ENCODE measurements at regions not wholly inside any gene's neighbourhood (a gene's known extent, or its start where the extent isn't known, plus 50 kb on each side); places are given as distances from the start of the nearest gene placed in this dataset.

- ChIA-PET POLR2A (no interaction called here), CTCF (no interaction called here)
- DNase-seq (ENCODE audit: extremely low spot score): no peak
- TF ChIP-seq FOXM1 (IDR thresholded peaks at IDR 0.05; ENCODE audit: borderline replicate concordance): no peak
- TF ChIP-seq HDGF (IDR thresholded peaks at IDR 0.05; ENCODE audit: borderline replicate concordance): no peak
- no peak for TF ChIP-seq LEF1 (IDR thresholded peaks at IDR 0.05; ENCODE audit: borderline replicate concordance)
- TF ChIP-seq ZNF384 (IDR thresholded peaks at IDR 0.05): no peak
- no peak for TF ChIP-seq SP1 (IDR thresholded peaks at IDR 0.05)
- no peak for TF ChIP-seq NFRKB (IDR thresholded peaks at IDR 0.05)
- TF ChIP-seq CTBP1 (IDR thresholded peaks at IDR 0.05; ENCODE audit: borderline replicate concordance): no peak
- no peak for TF ChIP-seq ARNT (IDR thresholded peaks at IDR 0.05)
- no peak for TF ChIP-seq SUZ12 (IDR thresholded peaks at IDR 0.05)
- TF ChIP-seq TARDBP (IDR thresholded peaks at IDR 0.05): no peak
- no peak for TF ChIP-seq PKNOX1 (IDR thresholded peaks at IDR 0.05)
- no peak for TF ChIP-seq BHLHE40 (IDR thresholded peaks at IDR 0.05; ENCODE audit: borderline replicate concordance)
Measured at GRCh38 chr2:142665241-142665640, 212.2 kb upstream of the KYNU start.

- TF ChIP-seq HDGF (IDR thresholded peaks at IDR 0.05; ENCODE audit: borderline replicate concordance) (no peak), PKNOX1 (IDR thresholded peaks at IDR 0.05) (no peak), FOXK2 (IDR thresholded peaks at IDR 0.05) (no peak), TARDBP (IDR thresholded peaks at IDR 0.05) (no peak), BHLHE40 (IDR thresholded peaks at IDR 0.05; ENCODE audit: borderline replicate concordance) (no peak), CTBP1 (IDR thresholded peaks at IDR 0.05; ENCODE audit: borderline replicate concordance) (no peak), NFRKB (IDR thresholded peaks at IDR 0.05) (no peak), SUZ12 (IDR thresholded peaks at IDR 0.05) (no peak), L3MBTL2 (conservative IDR thresholded peaks at IDR 0.05) (no peak), ELF4 (IDR thresholded peaks at IDR 0.05) (no peak), LEF1 (IDR thresholded peaks at IDR 0.05; ENCODE audit: borderline replicate concordance) (no peak), ZNF384 (IDR thresholded peaks at IDR 0.05) (no peak), SP1 (IDR thresholded peaks at IDR 0.05) (no peak), ARNT (IDR thresholded peaks at IDR 0.05) (no peak), FOXM1 (IDR thresholded peaks at IDR 0.05; ENCODE audit: borderline replicate concordance) (no peak), FOXA1 (IDR thresholded peaks at IDR 0.05) (no peak)
- POLR2A ChIA-PET: no interaction called here
- CTCF ChIA-PET: interaction anchor here (0.6 kb wide), 1 partner anchor 9 kb away, joined by 6 read pairs; no protein-coding TSS in a partner anchor
- DNase-seq (ENCODE audit: extremely low spot score): no peak
Measured at GRCh38 chr2:142650601-142651000, 226.9 kb upstream of the KYNU start.

GRCh38 chr2:142649581-142649980 is 227.9 kb upstream of the KYNU start:
- no peak for TF ChIP-seq FOXK2 (IDR thresholded peaks at IDR 0.05)
- no peak for TF ChIP-seq ELF4 (IDR thresholded peaks at IDR 0.05)
- TF ChIP-seq SUZ12 (IDR thresholded peaks at IDR 0.05): no peak
- no peak for TF ChIP-seq HDGF (IDR thresholded peaks at IDR 0.05; ENCODE audit: borderline replicate concordance)
- no peak for TF ChIP-seq PKNOX1 (IDR thresholded peaks at IDR 0.05)
- no peak for TF ChIP-seq SP1 (IDR thresholded peaks at IDR 0.05)
- no peak for TF ChIP-seq TARDBP (IDR thresholded peaks at IDR 0.05)
- no peak for TF ChIP-seq LEF1 (IDR thresholded peaks at IDR 0.05; ENCODE audit: borderline replicate concordance)
- no peak for TF ChIP-seq ARNT (IDR thresholded peaks at IDR 0.05)
- TF ChIP-seq L3MBTL2 (conservative IDR thresholded peaks at IDR 0.05): no peak
- no peak for TF ChIP-seq BHLHE40 (IDR thresholded peaks at IDR 0.05; ENCODE audit: borderline replicate concordance)
- no peak for TF ChIP-seq ZNF384 (IDR thresholded peaks at IDR 0.05)
- no peak for TF ChIP-seq CTBP1 (IDR thresholded peaks at IDR 0.05; ENCODE audit: borderline replicate concordance)
- no peak for TF ChIP-seq NFRKB (IDR thresholded peaks at IDR 0.05)
- no peak for TF ChIP-seq FOXA1 (IDR thresholded peaks at IDR 0.05)
- no peak for TF ChIP-seq FOXM1 (IDR thresholded peaks at IDR 0.05; ENCODE audit: borderline replicate concordance)
- POLR2A ChIA-PET: no interaction called here
- DNase-seq (ENCODE audit: extremely low spot score): no peak
- CTCF ChIA-PET: interaction anchor here (0.6 kb wide), 1 partner anchor 10 kb away, joined by 6 read pairs; no protein-coding TSS in a partner anchor

- TF ChIP-seq FOXK2 (IDR thresholded peaks at IDR 0.05): no peak
- TF ChIP-seq FOXM1 (IDR thresholded peaks at IDR 0.05; ENCODE audit: borderline replicate concordance): no peak
- TF ChIP-seq PKNOX1 (IDR thresholded peaks at IDR 0.05): no peak
- TF ChIP-seq ELF4 (IDR thresholded peaks at IDR 0.05): no peak
- TF ChIP-seq FOXA1 (IDR thresholded peaks at IDR 0.05): no peak
- no peak for TF ChIP-seq ZNF384 (IDR thresholded peaks at IDR 0.05)
- TF ChIP-seq TARDBP (IDR thresholded peaks at IDR 0.05): no peak
- TF ChIP-seq SUZ12 (IDR thresholded peaks at IDR 0.05): no peak
- no peak for TF ChIP-seq HDGF (IDR thresholded peaks at IDR 0.05; ENCODE audit: borderline replicate concordance)
- no peak for TF ChIP-seq LEF1 (IDR thresholded peaks at IDR 0.05; ENCODE audit: borderline replicate concordance)
- TF ChIP-seq ARNT (IDR thresholded peaks at IDR 0.05): no peak
- TF ChIP-seq L3MBTL2 (conservative IDR thresholded peaks at IDR 0.05): no peak
- TF ChIP-seq SP1 (IDR thresholded peaks at IDR 0.05): no peak
- no peak for TF ChIP-seq CTBP1 (IDR thresholded peaks at IDR 0.05; ENCODE audit: borderline replicate concordance)
- TF ChIP-seq NFRKB (IDR thresholded peaks at IDR 0.05): no peak
- no peak for TF ChIP-seq BHLHE40 (IDR thresholded peaks at IDR 0.05; ENCODE audit: borderline replicate concordance)
- no peak for DNase-seq (ENCODE audit: extremely low spot score)
- CTCF ChIA-PET: no interaction called here
- POLR2A ChIA-PET: no interaction called here
Measured at GRCh38 chr2:142642650-142643049, 234.8 kb upstream of the KYNU start.

- TF ChIP-seq CTBP1 (IDR thresholded peaks at IDR 0.05; ENCODE audit: borderline replicate concordance) (no peak), HDGF (IDR thresholded peaks at IDR 0.05; ENCODE audit: borderline replicate concordance) (no peak), ELF4 (IDR thresholded peaks at IDR 0.05) (no peak), TARDBP (IDR thresholded peaks at IDR 0.05) (no peak), SP1 (IDR thresholded peaks at IDR 0.05) (no peak), FOXM1 (IDR thresholded peaks at IDR 0.05; ENCODE audit: borderline replicate concordance) (no peak), PKNOX1 (IDR thresholded peaks at IDR 0.05) (no peak)
- no peak for DNase-seq (ENCODE audit: extremely low spot score)
- CTCF ChIA-PET: no interaction called here
- POLR2A ChIA-PET: no interaction called here
Measured at GRCh38 chr2:142629193-142629592, 248.3 kb upstream of the KYNU start.
